HG03108 (cell line): ENCODE measurements at regions not wholly inside any gene's neighbourhood (a gene's known extent, or its start where the extent isn't known, plus 50 kb on each side); places are given as distances from the start of the nearest gene placed in this dataset.

Experiments used
- ATAC-seq: cut with Tn5 transposase; IDR thresholded peaks from one replicate; pipeline ENCODE4 v1.9.1; 2021; ENCODE audit warnings: moderate library complexity; ENCODE audit not compliant: unreplicated experiment

GRCh38 chr4:155564880-155565279 is 101.8 kb upstream of the GUCY1A1 start:
- no peak for ATAC-seq

GRCh38 chr4:155564086-155564485 is 102.6 kb upstream of the GUCY1A1 start:
- ATAC-seq = no peak

- no peak for ATAC-seq
Observed at GRCh38 chr4:155559915-155560314, 106.7 kb upstream of the GUCY1A1 start.

DNA sequence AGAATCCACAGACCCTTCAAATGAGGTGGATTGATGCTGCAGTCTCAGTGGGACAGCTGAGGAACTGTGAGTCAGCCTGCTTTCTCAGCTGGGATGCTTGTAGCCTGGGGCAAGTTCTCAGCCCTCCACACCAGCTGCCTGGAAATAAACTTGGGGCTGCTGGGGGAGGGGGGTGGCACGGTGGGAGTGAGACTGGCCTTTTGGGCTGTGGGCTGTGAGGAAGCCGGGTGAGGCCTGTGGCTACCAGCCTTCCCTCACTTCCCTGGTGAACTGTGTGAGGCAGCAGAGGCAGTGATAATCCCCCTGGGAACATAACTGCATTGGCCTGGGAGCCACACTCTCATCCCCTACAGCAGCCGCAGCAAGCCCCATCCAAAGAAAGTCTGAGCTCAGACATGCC is 114.5 kb upstream of the GUCY1A1 start:
- no peak for ATAC-seq

- no peak for ATAC-seq
Observed at GRCh38 chr4:155548173-155548572, 118.5 kb upstream of the GUCY1A1 start.

- ATAC-seq = no peak
Observed at GRCh38 chr4:155546451-155546850, 120.2 kb upstream of the GUCY1A1 start.

- no peak for ATAC-seq
Observed at GRCh38 chr4:155545456-155545855, 121.2 kb upstream of the GUCY1A1 start.

DNA sequence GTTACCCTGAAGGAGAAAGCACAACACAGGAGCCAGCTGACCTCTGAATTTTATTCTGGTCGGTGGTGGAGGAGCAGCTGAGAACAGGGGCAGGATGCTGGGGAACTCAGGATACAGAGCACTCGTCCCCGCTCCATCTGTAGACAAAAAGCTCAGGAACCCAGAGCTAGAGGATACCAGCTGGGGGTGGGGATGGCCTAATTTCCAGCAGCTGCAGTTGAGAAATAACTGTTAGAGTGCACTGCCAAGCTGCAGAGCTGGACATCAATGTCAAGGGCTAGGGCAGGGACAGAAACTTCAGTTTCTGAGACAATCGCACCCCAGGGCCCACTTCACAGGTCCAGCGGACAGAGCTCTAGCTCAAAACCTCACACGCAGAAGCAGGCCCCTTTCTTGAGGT is 122.1 kb upstream of the GUCY1A1 start:
- no peak for ATAC-seq

GRCh38 chr4:155543126-155543765 is 123.4 kb upstream of the GUCY1A1 start:
- ATAC-seq = peak; percentile 72

GRCh38 chr4:155542415-155542814 is 124.2 kb upstream of the GUCY1A1 start:
- ATAC-seq = no peak

GRCh38 chr4:155541716-155542115 is 124.9 kb upstream of the GUCY1A1 start:
- ATAC-seq = no peak

DNA sequence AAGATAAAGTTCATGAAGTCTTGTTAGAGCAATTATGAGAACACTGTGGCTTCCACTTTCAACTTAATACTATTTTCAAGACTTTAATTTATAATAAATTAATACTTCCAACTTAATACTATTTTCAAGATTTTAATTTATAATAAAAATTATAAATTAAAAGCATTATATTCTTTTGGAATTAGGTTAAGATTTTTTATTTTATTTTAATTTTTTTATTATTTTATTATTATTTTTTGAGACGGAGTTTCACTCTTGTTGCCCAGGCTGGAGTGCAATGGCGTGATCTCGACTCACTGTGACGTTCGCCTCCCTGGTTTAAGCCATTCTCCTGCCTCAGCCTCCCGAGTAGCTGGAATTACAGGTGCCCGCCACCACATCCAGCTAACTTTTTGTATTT is 126.0 kb upstream of the GUCY1A1 start:
- no peak for ATAC-seq

- no peak for ATAC-seq
Observed at GRCh38 chr4:155539746-155540145, 126.9 kb upstream of the GUCY1A1 start.

DNA sequence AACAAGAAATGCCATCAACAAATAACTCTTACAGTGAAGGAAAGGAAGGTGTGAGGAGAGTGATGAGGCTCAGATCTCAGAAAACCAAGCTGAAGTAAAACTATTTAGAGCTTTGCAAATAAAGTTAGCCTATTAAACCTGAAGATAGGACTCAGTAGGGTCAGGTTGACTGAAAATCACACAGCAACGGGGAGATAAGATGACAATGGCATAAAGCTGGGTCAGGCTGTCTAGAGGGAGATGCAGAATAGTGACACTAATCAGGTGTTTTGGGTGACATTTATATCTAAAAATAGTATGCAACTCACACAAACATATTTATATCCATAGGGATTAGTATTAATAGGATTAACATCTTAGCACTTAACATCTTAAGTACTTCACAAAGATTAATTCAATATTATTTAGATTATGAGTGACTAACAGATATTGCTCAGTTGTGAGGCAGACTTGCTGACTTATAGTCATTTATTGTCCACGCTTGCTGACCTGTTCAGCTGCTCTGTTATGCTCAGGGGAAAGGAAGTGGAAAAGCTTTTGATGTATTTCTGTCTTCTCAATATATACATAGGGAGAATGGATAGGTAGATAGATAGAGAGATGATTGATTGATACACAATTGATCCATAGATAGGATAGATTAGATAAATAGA is 130.7 kb upstream of the GUCY1A1 start:
- no peak for ATAC-seq

DNA sequence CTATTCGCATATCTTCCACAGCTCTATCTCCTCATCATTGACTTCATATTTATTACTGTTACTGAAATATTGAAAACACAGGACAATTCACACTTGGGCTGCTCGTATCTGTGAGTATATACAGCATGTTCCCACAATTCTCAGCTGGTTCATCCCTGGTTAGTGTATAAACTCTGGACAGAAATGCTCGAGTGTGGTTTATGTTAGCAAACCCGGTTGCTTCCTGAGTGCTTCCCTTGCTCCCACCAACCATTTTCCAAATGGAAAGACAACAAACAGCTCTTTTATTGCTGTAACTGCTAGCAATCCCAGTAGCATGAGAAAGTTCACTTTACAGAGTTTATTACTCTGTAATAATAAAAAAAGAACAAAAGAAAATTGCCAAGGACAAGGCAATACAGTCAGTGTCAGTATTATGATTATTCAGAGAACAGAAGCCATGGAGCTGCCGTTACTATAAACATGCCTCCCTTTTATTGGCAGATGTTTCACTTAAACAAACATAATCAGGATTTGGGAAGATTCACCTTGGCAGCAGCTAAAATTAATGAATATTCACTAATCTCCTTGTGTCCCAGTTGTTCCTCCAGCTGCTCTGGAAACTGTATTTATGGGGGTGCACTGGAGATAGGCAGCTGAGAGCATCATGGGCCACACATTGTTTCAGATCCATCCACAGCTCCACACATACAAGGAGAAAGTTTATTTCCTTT is 134.1 kb upstream of the GUCY1A1 start:
- ATAC-seq = no peak

GRCh38 chr4:155530857-155531256 is 135.8 kb upstream of the GUCY1A1 start:
- ATAC-seq = no peak

GRCh38 chr4:155530290-155530689 is 136.4 kb upstream of the GUCY1A1 start:
- ATAC-seq = no peak

DNA sequence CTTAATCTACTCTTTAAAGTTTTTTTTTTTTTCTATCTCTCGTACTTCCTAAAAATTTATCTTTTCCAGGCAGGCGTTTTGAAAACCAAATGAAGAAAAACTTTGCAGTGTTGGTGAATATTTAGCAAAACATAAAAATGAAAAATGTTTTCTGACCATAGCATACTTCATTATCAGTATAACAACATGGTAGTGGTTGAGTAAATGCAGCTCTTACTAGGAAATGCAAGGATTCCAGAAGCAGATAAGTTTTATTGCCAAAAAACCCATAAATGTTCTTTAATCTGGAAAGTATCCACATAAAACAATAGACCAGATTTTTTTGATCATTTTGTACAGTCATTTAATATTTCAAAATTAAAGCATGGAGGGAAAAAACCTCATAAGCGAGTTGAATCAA is 136.9 kb upstream of the GUCY1A1 start:
- no peak for ATAC-seq

DNA sequence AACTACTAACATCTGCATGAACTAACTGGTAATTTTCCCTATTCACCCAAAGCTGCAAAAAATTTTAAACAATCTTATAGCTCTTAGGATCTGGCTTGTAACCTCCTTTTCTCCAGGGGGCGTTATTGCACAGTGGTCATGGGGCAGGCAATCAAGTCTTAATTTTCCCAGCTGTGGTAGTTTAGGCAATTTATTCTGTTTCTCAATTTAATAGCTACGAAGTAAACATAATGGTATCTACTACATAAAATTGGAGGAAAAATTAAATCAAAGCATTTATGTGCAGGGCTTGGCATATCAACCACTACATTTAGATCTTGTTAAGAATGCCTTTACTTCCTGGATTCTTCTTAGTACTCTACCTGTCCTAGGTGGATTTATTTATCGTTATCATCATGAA is 137.4 kb upstream of the GUCY1A1 start:
- no peak for ATAC-seq

DNA sequence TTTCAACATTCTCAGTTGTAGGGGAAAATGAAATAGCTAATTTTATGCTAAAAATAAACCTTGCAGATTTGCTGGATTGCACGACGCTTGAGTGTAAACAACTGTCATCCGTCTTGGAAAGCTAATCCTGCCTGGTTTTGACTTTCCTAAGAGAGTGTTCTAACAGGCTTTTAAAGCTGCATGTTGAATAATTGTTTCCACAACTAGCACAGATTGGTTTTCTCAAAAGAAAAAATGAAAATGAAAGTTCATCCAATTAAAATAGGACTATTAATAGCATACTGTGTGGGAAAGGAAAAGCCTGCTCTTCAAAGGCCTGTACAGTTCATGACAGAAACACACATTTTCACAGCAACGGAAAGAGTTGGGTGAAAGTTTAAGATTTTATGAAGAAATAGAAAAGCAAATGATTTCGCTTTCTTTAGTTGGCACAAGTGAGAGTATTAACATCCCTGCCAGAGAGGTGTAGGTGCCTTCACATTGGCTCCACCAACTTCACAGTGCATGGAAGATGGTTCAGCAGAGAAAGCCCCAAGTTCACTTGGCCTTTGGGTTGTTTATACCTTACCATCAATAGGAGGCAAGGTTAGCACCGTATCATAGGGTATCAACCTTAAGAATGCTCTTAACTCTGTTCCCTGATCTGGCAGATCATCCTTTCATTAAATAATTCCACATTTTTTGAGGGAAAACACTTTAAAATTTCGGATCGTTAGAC is 140.0 kb upstream of the GUCY1A1 start:
- no peak for ATAC-seq

DNA sequence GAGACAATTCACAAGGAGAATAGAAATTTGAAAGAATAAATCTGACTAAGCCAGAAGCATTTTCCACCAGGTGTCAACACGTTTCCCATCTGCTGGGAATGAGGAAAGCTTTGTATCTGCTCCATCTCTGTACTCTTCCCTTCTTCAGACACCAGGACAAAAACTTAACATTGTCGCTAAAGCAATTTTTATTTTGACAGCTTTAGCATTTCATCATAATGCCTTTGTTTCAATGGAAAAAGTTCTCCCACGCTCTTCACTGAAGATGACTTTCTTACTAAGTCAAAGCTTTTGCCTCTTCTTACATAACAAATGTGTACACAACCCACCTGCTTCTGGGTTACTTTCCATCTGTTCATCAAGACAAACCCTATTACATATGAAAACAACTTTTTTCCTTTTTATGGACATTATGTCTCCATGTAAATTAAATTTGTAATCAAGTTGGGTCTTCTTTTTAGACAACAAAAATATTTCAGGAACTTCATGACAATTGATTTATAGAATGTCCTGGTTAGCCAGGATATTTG is 141.7 kb upstream of the GUCY1A1 start:
- ATAC-seq = no peak
